ENCODE measurements at regions not wholly inside any gene's neighbourhood (a gene's known extent, or its start where the extent isn't known, plus 50 kb on each side); places are given as distances from the start of the nearest gene placed in this dataset.

- Histone ChIP-seq H3K36me3 (ENCODE audit: control insufficient read depth in 2 of 4, insufficient read depth in 4 of 4, low read length in 3 of 4) (no peaks in the 10 kb centered on the region), H3K9me3 (ENCODE audit: insufficient read depth in 2 of 2, low read depth in 1 of 2, low read length in 1 of 2) (no peaks in the 10 kb centered on the region), H2BK15ac (ENCODE audit: low read length) (no peak overlapping the region), H2AFZ (ENCODE audit: low read length) (no peak overlapping the region), H3K27me3 (replicated peaks in 1 of 4; ENCODE audit: control insufficient read depth in 3 of 4, extremely low read depth in 1 of 4, insufficient read depth in 3 of 4, low read length in 3 of 4) (no peaks in the 10 kb centered on the region), H3K18ac (ENCODE audit: extremely low read depth, low read length) (no peak overlapping the region), H3K27ac (ENCODE audit: low read depth, low read length) (no peak overlapping the region), H3K56ac (replicated peaks; ENCODE audit: insufficient read length, low read depth, low read length) (no peak overlapping the region), H3K4me1 (replicated peaks in 1 of 4; ENCODE audit: control insufficient read depth in 3 of 4, insufficient read depth in 4 of 4, low read length in 3 of 4) (no peaks in the 10 kb centered on the region; a peak in 2 of 7 replicates), H4K20me1 (replicated peaks in 1 of 2; ENCODE audit: control insufficient read depth in 1 of 2, insufficient read depth in 2 of 2, low read length in 2 of 2) (no peaks in the 10 kb centered on the region), H4K5ac (ENCODE audit: insufficient read length, low read depth, low read length) (no peak overlapping the region), H3K4me3 (ENCODE audit: extremely low read depth in 1 of 4, insufficient read depth in 2 of 4, low read depth in 3 of 4, low read length in 4 of 4) (no peak overlapping the region), H3K4me2 (ENCODE audit: insufficient read depth in 1 of 2, low read depth in 2 of 2, low read length in 2 of 2) (no peak overlapping the region), H3K79me1 (ENCODE audit: low read depth, low read length) (no peaks in the 10 kb centered on the region), H3K4ac (replicated peaks; ENCODE audit: insufficient read length, low read depth, low read length) (no peak overlapping the region), H2BK5ac (ENCODE audit: low read depth, low read length) (no peak overlapping the region), H2AK5ac (ENCODE audit: low read depth, low read length) (no peak overlapping the region), H4K8ac (ENCODE audit: extremely low read depth, insufficient read depth, low read length) (no peak overlapping the region), H3K9ac (replicated peaks in 1 of 4; ENCODE audit: extremely low read depth in 1 of 4, low read depth in 3 of 4, low read length in 3 of 4) (no peak overlapping the region), H3K23ac (ENCODE audit: insufficient read length) (no peak overlapping the region), H2BK120ac (replicated peaks; ENCODE audit: low read depth, low read length) (no peak overlapping the region), H2BK12ac (ENCODE audit: low read depth, low read length) (0 out of 2 replicates have a peak overlapping the region, but pooled peaks have one; percentile 9), H2BK20ac (ENCODE audit: low read length) (no peak overlapping the region), H3K79me2 (ENCODE audit: control insufficient read depth in 1 of 2, insufficient read depth in 2 of 2, low read length in 2 of 2) (no peaks in the 10 kb centered on the region), H3K23me2 (ENCODE audit: low read depth, low read length) (no peaks in the 10 kb centered on the region), H4K91ac (replicated peaks; ENCODE audit: insufficient read length, low read length) (no peak overlapping the region), H3K14ac (ENCODE audit: insufficient read length) (no peak overlapping the region)
- POLR2A ChIA-PET (ENCODE audit: partially characterized antibody), result no interaction called here
- DNase-seq (ENCODE audit: low read depth in 1 of 2, low spot score in 2 of 2), result no peak
- FAIRE-seq, result no peak
- WGBS, 2 experiments (ENCODE audit: extremely low coverage in 1 of 2, insufficient coverage in 1 of 2, insufficient read length in 1 of 2, insufficient replicate concordance in 2 of 2, low coverage in 1 of 2, low lambda C conversion rate in 2 of 2, missing lambda C conversion rate in 1 of 2), result 89% methylated on average over 4 of the region's 4 CpGs; no CpG with 5 or more reads in 1 of the 2 experiments
- CTCF ChIA-PET (ENCODE audit: partially characterized antibody), result interaction anchor here (0.6 to 10.7 kb wide), 35 partner anchors 8 to 756 kb away, joined by 3 to 150 read pairs (median 4); no protein-coding TSS in a partner anchor
- no peak for TF ChIP-seq NRF1 (IDR thresholded peaks at IDR 0.05; ENCODE audit: low read depth, low read length)
- TF ChIP-seq KDM4A (IDR thresholded peaks at IDR 0.05; ENCODE audit: low read depth, low read length, severe bottlenecking), result no peak
Measured at GRCh38 chr5:133867341-133867740, 101.1 kb downstream of the C5orf15 start.
